ENCODE measurements at regions not wholly inside any gene's neighbourhood (a gene's known extent, or its start where the extent isn't known, plus 50 kb on each side); places are given as distances from the start of the nearest gene placed in this dataset.

- Histone ChIP-seq H3K4me1 (ENCODE audit: insufficient read depth, low read length) (peaks cover 4% of the 10 kb centered on the region; the same call in 1 of the 2 replicates), H3K9ac (ENCODE audit: low read depth, low read length) (no peak overlapping the region), H3K36me3 (ENCODE audit: insufficient read depth, low read length) (no peaks in the 10 kb centered on the region)
Measured at GRCh38 chr5:174433098-174433497, 291.3 kb upstream of the MSX2 start.

GRCh38 chr5:174436750-174437149 is 287.6 kb upstream of the MSX2 start:
- Histone ChIP-seq H3K4me1 (ENCODE audit: insufficient read depth, low read length) (peaks cover 1% of the 10 kb centered on the region; the same call in 1 of the 2 replicates), H3K36me3 (ENCODE audit: insufficient read depth, low read length) (no peaks in the 10 kb centered on the region), H3K9ac (ENCODE audit: low read depth, low read length) (no peak overlapping the region)

More at GRCh38 chr5:174433098-174433497, 291.3 kb upstream of the MSX2 start:
- no peaks in the 10 kb centered on the region for H3K9me3 ChIP-seq (ENCODE audit: control insufficient read depth, insufficient read depth, low read length)

GRCh38 chr5:174444479-174445188 is 279.7 kb upstream of the MSX2 start:
- Histone ChIP-seq H3K9ac (ENCODE audit: low read depth, low read length) (no peak overlapping the region), H3K4me1 (ENCODE audit: insufficient read depth, low read length) (no peaks in the 10 kb centered on the region), H3K9me3 (ENCODE audit: control insufficient read depth, insufficient read depth, low read length) (peaks cover 2% of the 10 kb centered on the region; the same call in 1 of the 2 replicates), H3K36me3 (ENCODE audit: insufficient read depth, low read length) (no peaks in the 10 kb centered on the region)

More at GRCh38 chr5:174436750-174437149, 287.6 kb upstream of the MSX2 start:
- no peaks in the 10 kb centered on the region for H3K9me3 ChIP-seq (ENCODE audit: control insufficient read depth, insufficient read depth, low read length)

GRCh38 chr5:174446446-174446845 is 277.9 kb upstream of the MSX2 start:
- no peak overlapping the region for H3K9ac ChIP-seq (ENCODE audit: low read depth, low read length)
- peaks cover 7% of the 10 kb centered on the region; the same call in 1 of the 2 replicates for H3K9me3 ChIP-seq (ENCODE audit: control insufficient read depth, insufficient read depth, low read length)
- H3K36me3 ChIP-seq (ENCODE audit: insufficient read depth, low read length) = no peaks in the 10 kb centered on the region
- no peaks in the 10 kb centered on the region for H3K4me1 ChIP-seq (ENCODE audit: insufficient read depth, low read length)

GRCh38 chr5:174446988-174447387 is 277.4 kb upstream of the MSX2 start:
- no peaks in the 10 kb centered on the region for H3K36me3 ChIP-seq (ENCODE audit: insufficient read depth, low read length)
- H3K9ac ChIP-seq (ENCODE audit: low read depth, low read length) = no peak overlapping the region
- no peaks in the 10 kb centered on the region for H3K4me1 ChIP-seq (ENCODE audit: insufficient read depth, low read length)
- H3K9me3 ChIP-seq (ENCODE audit: control insufficient read depth, insufficient read depth, low read length) = peaks cover 7% of the 10 kb centered on the region; the same call in 1 of the 2 replicates

- H3K9me3 ChIP-seq (ENCODE audit: control insufficient read depth, insufficient read depth, low read length) = peaks cover 7% of the 10 kb centered on the region; the same call in 1 of the 2 replicates
- no peaks in the 10 kb centered on the region for H3K4me1 ChIP-seq (ENCODE audit: insufficient read depth, low read length)
- H3K9ac ChIP-seq (ENCODE audit: low read depth, low read length) = no peak overlapping the region
- no peaks in the 10 kb centered on the region for H3K36me3 ChIP-seq (ENCODE audit: insufficient read depth, low read length)
Measured at GRCh38 chr5:174448041-174448440, 276.3 kb upstream of the MSX2 start.

- Histone ChIP-seq H3K9me3 (ENCODE audit: control insufficient read depth, insufficient read depth, low read length) (peaks cover 7% of the 10 kb centered on the region; the same call in 1 of the 2 replicates), H3K4me1 (ENCODE audit: insufficient read depth, low read length) (no peaks in the 10 kb centered on the region)
Measured at GRCh38 chr5:174448662-174449061, 275.7 kb upstream of the MSX2 start.

GRCh38 chr5:174453690-174454089 is 270.7 kb upstream of the MSX2 start:
- Histone ChIP-seq H3K36me3 (ENCODE audit: insufficient read depth, low read length) (no peaks in the 10 kb centered on the region; the same call in 1 of the 2 replicates), H3K4me1 (ENCODE audit: insufficient read depth, low read length) (no peaks in the 10 kb centered on the region), H3K9me3 (ENCODE audit: control insufficient read depth, insufficient read depth, low read length) (peaks cover 7% of the 10 kb centered on the region; the same call in 1 of the 2 replicates), H3K9ac (ENCODE audit: low read depth, low read length) (no peak overlapping the region)

More at GRCh38 chr5:174448662-174449061, 275.7 kb upstream of the MSX2 start:
- no peak overlapping the region for H3K9ac ChIP-seq (ENCODE audit: low read depth, low read length)
- no peaks in the 10 kb centered on the region for H3K36me3 ChIP-seq (ENCODE audit: insufficient read depth, low read length)

GRCh38 chr5:174454464-174454863 is 269.9 kb upstream of the MSX2 start:
- Histone ChIP-seq H3K9ac (ENCODE audit: low read depth, low read length) (no peak overlapping the region), H3K9me3 (ENCODE audit: control insufficient read depth, insufficient read depth, low read length) (peaks cover 5% of the 10 kb centered on the region; the same call in 1 of the 2 replicates), H3K4me1 (ENCODE audit: insufficient read depth, low read length) (no peaks in the 10 kb centered on the region), H3K36me3 (ENCODE audit: insufficient read depth, low read length) (no peaks in the 10 kb centered on the region; the same call in 1 of the 2 replicates)

GRCh38 chr5:174454890-174455289 is 269.5 kb upstream of the MSX2 start:
- Histone ChIP-seq H3K4me1 (ENCODE audit: insufficient read depth, low read length) (no peaks in the 10 kb centered on the region), H3K36me3 (ENCODE audit: insufficient read depth, low read length) (no peaks in the 10 kb centered on the region; the same call in 1 of the 2 replicates), H3K9ac (ENCODE audit: low read depth, low read length) (no peak overlapping the region), H3K9me3 (ENCODE audit: control insufficient read depth, insufficient read depth, low read length) (peaks cover 5% of the 10 kb centered on the region; the same call in 1 of the 2 replicates)

- Histone ChIP-seq H3K9ac (ENCODE audit: low read depth, low read length) (no peak overlapping the region), H3K36me3 (ENCODE audit: insufficient read depth, low read length) (no peaks in the 10 kb centered on the region; the same call in 1 of the 2 replicates), H3K4me1 (ENCODE audit: insufficient read depth, low read length) (no peaks in the 10 kb centered on the region), H3K9me3 (ENCODE audit: control insufficient read depth, insufficient read depth, low read length) (peaks cover 2% of the 10 kb centered on the region; the same call in 1 of the 2 replicates)
Measured at GRCh38 chr5:174455301-174455700, 269.1 kb upstream of the MSX2 start.

GRCh38 chr5:174457141-174457678 is 267.2 kb upstream of the MSX2 start:
- Histone ChIP-seq H3K9ac (ENCODE audit: low read depth, low read length) (no peak overlapping the region), H3K36me3 (ENCODE audit: insufficient read depth, low read length) (no peaks in the 10 kb centered on the region; the same call in 1 of the 2 replicates), H3K4me1 (ENCODE audit: insufficient read depth, low read length) (no peaks in the 10 kb centered on the region), H3K9me3 (ENCODE audit: control insufficient read depth, insufficient read depth, low read length) (no peaks in the 10 kb centered on the region)

GRCh38 chr5:174459071-174459702 is 265.2 kb upstream of the MSX2 start:
- no peak overlapping the region for H3K9ac ChIP-seq (ENCODE audit: low read depth, low read length)
- H3K36me3 ChIP-seq (ENCODE audit: insufficient read depth, low read length) = no peaks in the 10 kb centered on the region; the same call in 1 of the 2 replicates
- no peaks in the 10 kb centered on the region for H3K9me3 ChIP-seq (ENCODE audit: control insufficient read depth, insufficient read depth, low read length)
- no peaks in the 10 kb centered on the region for H3K4me1 ChIP-seq (ENCODE audit: insufficient read depth, low read length)

- Histone ChIP-seq H3K9ac (ENCODE audit: low read depth, low read length) (no peak overlapping the region), H3K36me3 (ENCODE audit: insufficient read depth, low read length) (no peaks in the 10 kb centered on the region; the same call in 1 of the 2 replicates), H3K4me1 (ENCODE audit: insufficient read depth, low read length) (no peaks in the 10 kb centered on the region), H3K9me3 (ENCODE audit: control insufficient read depth, insufficient read depth, low read length) (no peaks in the 10 kb centered on the region)
Measured at GRCh38 chr5:174459832-174460448, 264.4 kb upstream of the MSX2 start.

Measured in ES-I3 (cell line).